Keratinocyte (primary cell): ENCODE measurements at regions not wholly inside any gene's neighbourhood (a gene's known extent, or its start where the extent isn't known, plus 50 kb on each side); places are given as distances from the start of the nearest gene placed in this dataset.

Source experiments
- EZH2 ChIP-seq: IDR thresholded peaks from one replicate; pipeline ENCODE4 v1.6.1; 2012; ENCODE audit warnings: inconsistent platforms, mild to moderate bottlenecking, low read length, moderate library complexity
- TF ChIP-seq, protein P1 (sequence below), 3 experiments: IDR thresholded peaks in 1 of 3; conservative IDR thresholded peaks in 1 of 3; optimal IDR thresholded peaks in 1 of 3; 2 replicates in 2 of 3; 3 replicates in 1 of 3; pipeline versions ENCODE3 to v1.5.1; 2011; ENCODE audit warnings: low read length in 3 of 3, mild to moderate bottlenecking in 3 of 3, moderate library complexity in 2 of 3, control low read depth in 1 of 3, inconsistent platforms in 1 of 3; ENCODE audit not compliant: insufficient read depth in 2 of 3; ENCODE audit errors: extremely low read depth in 1 of 3

DNA sequence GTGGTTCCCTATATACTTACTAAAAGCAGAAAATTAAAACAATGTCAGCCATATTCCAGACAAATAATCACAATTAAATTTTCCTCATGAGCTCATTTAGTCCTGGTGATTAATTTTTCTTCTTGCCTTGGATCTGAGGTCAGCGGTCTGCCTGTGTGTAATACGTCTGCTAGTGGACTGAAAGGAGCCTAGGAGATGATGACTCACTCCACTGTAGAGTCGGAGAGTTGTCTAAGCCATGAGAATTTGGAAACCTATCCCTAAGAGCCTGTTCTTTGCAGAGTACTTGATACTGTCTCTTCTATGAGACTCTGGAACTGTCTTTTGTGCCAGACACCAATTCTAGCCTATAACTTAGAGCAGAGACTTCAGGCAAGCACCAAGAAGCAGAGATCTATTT lies 94.2 kb upstream of the RAB27B start:
- TF ChIP-seq, protein P1, sequence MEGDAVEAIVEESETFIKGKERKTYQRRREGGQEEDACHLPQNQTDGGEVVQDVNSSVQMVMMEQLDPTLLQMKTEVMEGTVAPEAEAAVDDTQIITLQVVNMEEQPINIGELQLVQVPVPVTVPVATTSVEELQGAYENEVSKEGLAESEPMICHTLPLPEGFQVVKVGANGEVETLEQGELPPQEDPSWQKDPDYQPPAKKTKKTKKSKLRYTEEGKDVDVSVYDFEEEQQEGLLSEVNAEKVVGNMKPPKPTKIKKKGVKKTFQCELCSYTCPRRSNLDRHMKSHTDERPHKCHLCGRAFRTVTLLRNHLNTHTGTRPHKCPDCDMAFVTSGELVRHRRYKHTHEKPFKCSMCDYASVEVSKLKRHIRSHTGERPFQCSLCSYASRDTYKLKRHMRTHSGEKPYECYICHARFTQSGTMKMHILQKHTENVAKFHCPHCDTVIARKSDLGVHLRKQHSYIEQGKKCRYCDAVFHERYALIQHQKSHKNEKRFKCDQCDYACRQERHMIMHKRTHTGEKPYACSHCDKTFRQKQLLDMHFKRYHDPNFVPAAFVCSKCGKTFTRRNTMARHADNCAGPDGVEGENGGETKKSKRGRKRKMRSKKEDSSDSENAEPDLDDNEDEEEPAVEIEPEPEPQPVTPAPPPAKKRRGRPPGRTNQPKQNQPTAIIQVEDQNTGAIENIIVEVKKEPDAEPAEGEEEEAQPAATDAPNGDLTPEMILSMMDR (optimal IDR thresholded peaks at IDR 0.05 in 1 of 3, IDR thresholded peaks at IDR 0.05 in 1 of 3, conservative IDR thresholded peaks at IDR 0.05 in 1 of 3; ENCODE audit: extremely low read depth in 1 of 3, insufficient read depth in 2 of 3, low read length in 3 of 3), result no peak
- TF ChIP-seq EZH2, result no peak
